Endodermal cell (in vitro differentiated cells): ENCODE measurements at regions not wholly inside any gene's neighbourhood (a gene's known extent, or its start where the extent isn't known, plus 50 kb on each side); places are given as distances from the start of the nearest gene placed in this dataset.

Experiments used
- DNase-seq: peaks from one replicate; pipeline ENCODE4 v3.0.0-alpha.2; 2017
- H3K27ac ChIP-seq: 2 replicates; pipeline ENCODE4 v1.5.1; 2013; ENCODE audit warnings: mild to moderate bottlenecking, low read depth, low read length, moderate library complexity
- H3K27me3 ChIP-seq: 2 replicates; pipeline ENCODE4 v1.6.1; 2013; ENCODE audit warnings: mild to moderate bottlenecking, low read length, moderate library complexity; ENCODE audit not compliant: insufficient read depth, control insufficient read depth, poor library complexity, severe bottlenecking
- H3K36me3 ChIP-seq: 2 replicates; pipeline ENCODE4 v1.7.0; 2013; ENCODE audit warnings: mild to moderate bottlenecking, low read length, moderate library complexity; ENCODE audit not compliant: control insufficient read depth, insufficient read depth
- H3K4me1 ChIP-seq: one replicate; pipeline ENCODE4 v1.7.0; 2013; ENCODE audit warnings: low read length; ENCODE audit not compliant: control insufficient read depth, insufficient read depth
- H3K4me3 ChIP-seq: 2 replicates; pipeline ENCODE4 v1.5.1; 2013; ENCODE audit warnings: mild to moderate bottlenecking, low read length, moderate library complexity
- H3K9ac ChIP-seq: 2 replicates; pipeline ENCODE4 v1.6.1; 2013; ENCODE audit warnings: mild to moderate bottlenecking, low read length, moderate library complexity; ENCODE audit not compliant: poor library complexity, severe bottlenecking; ENCODE audit errors: extremely low read depth
- H3K9me3 ChIP-seq: 2 replicates; pipeline ENCODE4 v1.6.1; 2013; ENCODE audit warnings: mild to moderate bottlenecking, low read length, moderate library complexity; ENCODE audit not compliant: control insufficient read depth
- H3K27ac Mint-ChIP-seq: 2 replicates; pipeline ENCODE4 v1.8.0; 2020; ENCODE audit warnings: mixed read lengths
- H3K27me3 Mint-ChIP-seq: 2 replicates; pipeline ENCODE4 v1.8.0; 2021; ENCODE audit warnings: mild to moderate bottlenecking, mixed read lengths; ENCODE audit not compliant: insufficient read depth
- H3K36me3 Mint-ChIP-seq: 2 replicates; pipeline ENCODE4 v1.8.0; 2020; ENCODE audit warnings: low read depth, mixed read lengths
- H3K4me1 Mint-ChIP-seq: 2 replicates; pipeline ENCODE4 v1.8.0; 2020; ENCODE audit warnings: mixed read lengths
- H3K4me3 Mint-ChIP-seq: 2 replicates; pipeline ENCODE4 v1.8.0; 2020; ENCODE audit warnings: mild to moderate bottlenecking, moderate library complexity, mixed read lengths
- H3K9me3 Mint-ChIP-seq: 2 replicates; pipeline ENCODE4 v1.8.0; 2020; ENCODE audit warnings: mild to moderate bottlenecking, mixed read lengths
- CTCF ChIP-seq: fragments of 200-600 bp; sonication (generic); conservative IDR thresholded peaks from 2 replicates; pipeline ENCODE4 v1.5.0; 2021; ENCODE audit warnings: antibody characterized with exemption, mild to moderate bottlenecking
- WGBS, 2 experiments: methylation state at CpG; one replicate each; pipeline versions ENCODE4 v1.1.5 to v1.1.7; 2013; ENCODE audit warnings: missing lambda C conversion rate in 2 of 2, mixed read lengths in 1 of 2; ENCODE audit not compliant: insufficient coverage in 1 of 2, insufficient read length in 1 of 2; 5-methylcytosine and 5-hydroxymethylcytosine counted together

GRCh38 chr3:34955680-34956079 lies 683.6 kb upstream of the ARPP21 start:
- Histone ChIP-seq H3K9ac (no peak overlapping the region), H3K4me1 (no peaks in the 10 kb centered on the region), H3K9me3 (no peaks in the 10 kb centered on the region), H3K4me3 (no peak overlapping the region), H3K27me3 (no peaks in the 10 kb centered on the region), H3K36me3 (no peaks in the 10 kb centered on the region), H3K27ac (no peak overlapping the region)
- Mint-ChIP-seq H3K4me3 (no peak overlapping the region), H3K4me1 (peaks cover 9% of the 10 kb centered on the region), H3K36me3 (no peaks in the 10 kb centered on the region), H3K9me3 (no peaks in the 10 kb centered on the region), H3K27me3 (no peaks in the 10 kb centered on the region), H3K27ac (no peak overlapping the region)
- DNase-seq, result no peak
- WGBS, 2 experiments, result 75% methylated on average over 1 of the region's 1 CpG; no CpG with 5 or more reads in 1 of the 2 experiments
- TF ChIP-seq CTCF, result no peak

- no peaks in the 10 kb centered on the region for H3K9me3 Mint-ChIP-seq
- Histone ChIP-seq H3K4me3 (no peak overlapping the region), H3K9me3 (no peaks in the 10 kb centered on the region), H3K4me1 (no peaks in the 10 kb centered on the region), H3K9ac (no peak overlapping the region), H3K36me3 (no peaks in the 10 kb centered on the region), H3K27me3 (no peaks in the 10 kb centered on the region), H3K27ac (no peak overlapping the region)
- 100% methylated on average over 1 of the region's 1 CpG; no CpG with 5 or more reads in 1 of the 2 experiments for WGBS, 2 experiments
- no peak overlapping the region for H3K4me3 Mint-ChIP-seq
- peaks cover 9% of the 10 kb centered on the region for H3K4me1 Mint-ChIP-seq
- H3K27ac Mint-ChIP-seq, result no peak overlapping the region
- TF ChIP-seq CTCF, result no peak
- H3K36me3 Mint-ChIP-seq, result no peaks in the 10 kb centered on the region
- DNase-seq, result no peak
- no peaks in the 10 kb centered on the region for H3K27me3 Mint-ChIP-seq
These were observed 682.8 kb upstream of the ARPP21 start for GRCh38 chr3:34956511-34956910.

- TF ChIP-seq CTCF, result no peak
- Mint-ChIP-seq H3K9me3 (no peaks in the 10 kb centered on the region), H3K36me3 (no peaks in the 10 kb centered on the region)
These were observed 681.6 kb upstream of the ARPP21 start for GRCh38 chr3:34957677-34958076.

More at GRCh38 chr3:34957677-34958076, 681.6 kb upstream of the ARPP21 start:
- H3K9me3 ChIP-seq, result no peaks in the 10 kb centered on the region
- WGBS, 2 experiments, result 91 to 100% methylated on average over 1 of the region's 1 CpG
- Mint-ChIP-seq H3K27ac (no peak overlapping the region), H3K27me3 (no peaks in the 10 kb centered on the region), H3K4me3 (no peak overlapping the region), H3K4me1 (peaks cover 9% of the 10 kb centered on the region)
- H3K9ac ChIP-seq, result no peak overlapping the region
- no peaks in the 10 kb centered on the region for H3K4me1 ChIP-seq
- no peak for DNase-seq
- no peaks in the 10 kb centered on the region for H3K27me3 ChIP-seq
- H3K4me3 ChIP-seq, result no peak overlapping the region
- no peaks in the 10 kb centered on the region for H3K36me3 ChIP-seq
- H3K27ac ChIP-seq, result no peak overlapping the region
